Liver (tissue), 8 donors: ENCODE measurements at regions not wholly inside any gene's neighbourhood (a gene's known extent, or its start where the extent isn't known, plus 50 kb on each side); places are given as distances from the start of the nearest gene placed in this dataset.

Experiments used
- DNase-seq: peaks from one replicate; pipeline ENCODE4 v3.0.0-alpha.2; 2017; ENCODE audit warnings: low spot score
- H3K27ac ChIP-seq, 2 donors: one replicate each; pipeline ENCODE4 v1.7.0; 2013; ENCODE audit warnings: inconsistent platforms in 2 of 2, low read length in 2 of 2, control low read depth in 1 of 2, low read depth in 1 of 2, mild to moderate bottlenecking in 1 of 2
- H3K27me3 ChIP-seq, 4 donors: one replicate each; pipeline versions ENCODE4 v1.6.1 to v1.7.0; 2013; ENCODE audit warnings: low read length in 3 of 4, inconsistent platforms in 1 of 4, mild to moderate bottlenecking in 1 of 4, moderate library complexity in 1 of 4; ENCODE audit not compliant: control insufficient read depth in 4 of 4, insufficient read depth in 4 of 4
- H3K36me3 ChIP-seq, 4 donors: one replicate each; pipeline versions ENCODE4 v1.6.1 to v1.7.0; 2013; ENCODE audit warnings: low read length in 3 of 4, mild to moderate bottlenecking in 3 of 4, low read depth in 1 of 4, moderate library complexity in 1 of 4; ENCODE audit not compliant: control insufficient read depth in 4 of 4, insufficient read depth in 3 of 4
- H3K4me1 ChIP-seq, 4 donors: one replicate each; pipeline versions ENCODE4 v1.6.1 to v1.7.0; 2013; ENCODE audit warnings: low read length in 3 of 4, mild to moderate bottlenecking in 3 of 4, moderate library complexity in 1 of 4; ENCODE audit not compliant: control insufficient read depth in 4 of 4, insufficient read depth in 4 of 4
- H3K4me3 ChIP-seq, 3 donors: one replicate each; pipeline versions ENCODE4 v1.6.1 to v1.7.0; 2013; ENCODE audit warnings: low read length in 3 of 3, control low read depth in 1 of 3, low read depth in 1 of 3, mild to moderate bottlenecking in 1 of 3
- H3K9ac ChIP-seq, 2 donors: one replicate each; pipeline ENCODE4 v1.7.0; 2013; ENCODE audit warnings: low read length in 2 of 2, mild to moderate bottlenecking in 2 of 2, moderate library complexity in 2 of 2, control low read depth in 1 of 2, low read depth in 1 of 2
- H3K9me3 ChIP-seq, 4 donors: one replicate each; pipeline versions ENCODE4 v1.6.1 to v1.7.0; 2013; ENCODE audit warnings: low read length in 3 of 4; ENCODE audit not compliant: control insufficient read depth in 4 of 4
- ATF3 ChIP-seq: IDR thresholded peaks from 2 replicates; pipeline ENCODE4 v1.6.1; 2016; ENCODE audit warnings: antibody characterized with exemption
- CTCF ChIP-seq: fragments of 150-350 bp; IDR thresholded peaks from 2 replicates; pipeline ENCODE4 v1.5.1; 2017; ENCODE audit warnings: improper control_type of control experiment, low read depth, low read length; ENCODE audit not compliant: missing input control
- EGR1 ChIP-seq, 2 donors: IDR thresholded peaks; 2 replicates each; pipeline ENCODE4 v1.6.1; 2016 to 2018; ENCODE audit warnings: antibody characterized with exemption in 2 of 2, low read depth in 2 of 2
- FOXA1 ChIP-seq: IDR thresholded peaks from 2 replicates; pipeline ENCODE4 v1.6.1; 2016; ENCODE audit warnings: antibody characterized with exemption
- FOXA2 ChIP-seq: IDR thresholded peaks from 2 replicates; pipeline ENCODE4 v1.6.1; 2016; ENCODE audit warnings: antibody characterized with exemption
- GABPA ChIP-seq, 2 donors: IDR thresholded peaks in 1 of 2; conservative IDR thresholded peaks in 1 of 2; 2 replicates each; pipeline ENCODE4 v1.6.1; 2016; ENCODE audit warnings: antibody characterized with exemption in 2 of 2, mild to moderate bottlenecking in 1 of 2, moderate library complexity in 1 of 2
- HNF4A ChIP-seq, 2 donors: conservative IDR thresholded peaks; 2 replicates each; pipeline ENCODE4 v1.6.1; 2016; ENCODE audit warnings: antibody characterized with exemption in 2 of 2, mild to moderate bottlenecking in 2 of 2
- HNF4G ChIP-seq: IDR thresholded peaks from 2 replicates; pipeline ENCODE4 v1.6.1; 2016; ENCODE audit warnings: antibody characterized with exemption
- JUND ChIP-seq, 2 donors: IDR thresholded peaks; 2 replicates each; pipeline ENCODE4 v1.6.1; 2016; ENCODE audit warnings: antibody characterized with exemption in 2 of 2
- MAX ChIP-seq: IDR thresholded peaks from 2 replicates; pipeline ENCODE4 v1.6.1; 2016; ENCODE audit warnings: antibody characterized with exemption
- NR2F2 ChIP-seq: IDR thresholded peaks from 2 replicates; pipeline ENCODE4 v1.6.1; 2016; ENCODE audit warnings: antibody characterized with exemption
- REST ChIP-seq: IDR thresholded peaks from 2 replicates; pipeline ENCODE4 v1.6.1; 2016; ENCODE audit warnings: antibody characterized with exemption, mild to moderate bottlenecking
- RXRA ChIP-seq, 2 donors: IDR thresholded peaks; 2 replicates each; pipeline ENCODE4 v1.6.1; 2017 to 2018; ENCODE audit warnings: antibody characterized with exemption in 2 of 2, mild to moderate bottlenecking in 1 of 2
- SP1 ChIP-seq: IDR thresholded peaks from 2 replicates; pipeline ENCODE4 v1.6.1; 2018; ENCODE audit warnings: antibody characterized with exemption, mild to moderate bottlenecking
- TAF1 ChIP-seq: conservative IDR thresholded peaks from 2 replicates; pipeline ENCODE4 v1.6.1; 2016; ENCODE audit warnings: antibody characterized with exemption, mild to moderate bottlenecking
- YY1 ChIP-seq: IDR thresholded peaks from 2 replicates; pipeline ENCODE4 v1.6.1; 2016; ENCODE audit warnings: antibody characterized with exemption, mild to moderate bottlenecking
- ZBTB33 ChIP-seq: IDR thresholded peaks from 2 replicates; pipeline ENCODE4 v1.6.1; 2016; ENCODE audit warnings: antibody characterized with exemption
- WGBS: extraction: QIAGEN DNeasy Blood & Tissue Kit; methylation state at CpG from one replicate; pipeline ENCODE4 v1.1.7; 2013; 5-methylcytosine and 5-hydroxymethylcytosine counted together
- donor health status: healthy.
- donor health status: healthy.
- donor health status: healthy.
- donor health status: healthy.
- donor health status: healthy.

- TF ChIP-seq JUND (IDR thresholded peaks at IDR 0.05) (no peak), NR2F2 (no peak), FOXA1 (no peak), ATF3 (no peak), RXRA (IDR thresholded peaks at IDR 0.05) (no peak), REST (no peak), EGR1 (IDR thresholded peaks at IDR 0.05; ENCODE audit: low read depth in 2 of 2) (no peak), HNF4G (no peak), SP1 (no peak), HNF4A (conservative IDR thresholded peaks at IDR 0.05) (no peak), YY1 (no peak), ZBTB33 (no peak), CTCF (no peak)
- Histone ChIP-seq H3K36me3 (no peaks in the 10 kb centered on the region), H3K27me3 (no peaks in the 10 kb centered on the region), H3K9ac (no peak overlapping the region), H3K4me3 (no peak overlapping the region), H3K9me3 (peaks cover 0 to 7% (median 0%) of the 10 kb centered on the region in 4 donors), H3K4me1 (no peaks in the 10 kb centered on the region), H3K27ac (no peak overlapping the region)
- DNase-seq, result no peak
- 83% methylated on average over 4 of the region's 4 CpGs for WGBS
Measured at GRCh38 chr15:98322581-98322980, 325.8 kb upstream of the IGF1R start.

- Histone ChIP-seq H3K36me3 (no peaks in the 10 kb centered on the region), H3K4me3 (no peak overlapping the region), H3K27ac (no peak overlapping the region), H3K4me1 (no peaks in the 10 kb centered on the region), H3K9me3 (peaks cover 0 to 7% (median 0%) of the 10 kb centered on the region in 4 donors), H3K9ac (no peak overlapping the region), H3K27me3 (no peaks in the 10 kb centered on the region)
- no peak for DNase-seq
- WGBS, result 47% methylated on average over 2 of the region's 2 CpGs
- TF ChIP-seq ZBTB33 (no peak), GABPA (IDR thresholded peaks at IDR 0.05 in 1 of 2, conservative IDR thresholded peaks at IDR 0.05 in 1 of 2) (no peak), SP1 (no peak), EGR1 (IDR thresholded peaks at IDR 0.05; ENCODE audit: low read depth in 2 of 2) (no peak), NR2F2 (no peak), HNF4G (no peak), TAF1 (no peak), JUND (IDR thresholded peaks at IDR 0.05) (no peak), ATF3 (no peak), MAX (no peak), HNF4A (conservative IDR thresholded peaks at IDR 0.05) (no peak), FOXA2 (no peak), YY1 (no peak)
Measured at GRCh38 chr15:98324341-98324970, 323.9 kb upstream of the IGF1R start.
